ENCODE measurements at regions not wholly inside any gene's neighbourhood (a gene's known extent, or its start where the extent isn't known, plus 50 kb on each side); places are given as distances from the start of the nearest gene placed in this dataset.

DNA sequence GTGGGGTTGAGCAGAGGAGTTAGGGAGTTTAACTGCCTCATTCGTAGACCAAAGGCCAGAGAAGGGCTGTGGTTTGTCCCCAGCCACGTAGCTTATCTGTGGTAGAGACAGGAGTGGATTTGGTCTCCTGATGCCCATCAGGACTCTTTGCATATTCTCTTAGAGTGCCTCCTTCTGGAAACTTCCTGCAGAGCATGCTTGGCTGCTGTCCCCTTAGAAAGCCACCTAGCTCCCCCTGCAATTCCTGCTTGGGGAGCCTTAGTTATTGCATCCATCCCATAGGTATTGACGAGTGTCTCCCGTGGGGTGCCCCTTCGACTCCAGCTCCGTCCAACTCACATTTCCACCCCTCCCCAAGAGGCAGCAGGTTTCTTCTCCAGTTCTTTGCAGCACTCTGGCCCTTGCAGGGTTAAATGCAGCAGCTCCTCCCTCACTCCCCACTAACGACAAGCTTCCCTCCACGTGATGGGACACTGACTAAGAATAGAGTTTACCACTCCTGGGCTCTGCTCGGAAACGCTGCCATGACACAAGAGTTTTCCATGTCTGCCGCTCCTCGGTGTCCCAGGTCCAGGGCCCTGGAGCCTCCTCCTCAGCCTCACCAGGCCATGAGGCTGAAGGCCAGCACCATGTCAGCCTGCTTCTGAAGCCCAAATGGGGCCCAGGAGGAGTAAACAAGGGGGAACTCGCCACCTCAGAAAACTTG is 147.8 kb upstream of the UNC5B start:
- TF ChIP-seq, protein P1, sequence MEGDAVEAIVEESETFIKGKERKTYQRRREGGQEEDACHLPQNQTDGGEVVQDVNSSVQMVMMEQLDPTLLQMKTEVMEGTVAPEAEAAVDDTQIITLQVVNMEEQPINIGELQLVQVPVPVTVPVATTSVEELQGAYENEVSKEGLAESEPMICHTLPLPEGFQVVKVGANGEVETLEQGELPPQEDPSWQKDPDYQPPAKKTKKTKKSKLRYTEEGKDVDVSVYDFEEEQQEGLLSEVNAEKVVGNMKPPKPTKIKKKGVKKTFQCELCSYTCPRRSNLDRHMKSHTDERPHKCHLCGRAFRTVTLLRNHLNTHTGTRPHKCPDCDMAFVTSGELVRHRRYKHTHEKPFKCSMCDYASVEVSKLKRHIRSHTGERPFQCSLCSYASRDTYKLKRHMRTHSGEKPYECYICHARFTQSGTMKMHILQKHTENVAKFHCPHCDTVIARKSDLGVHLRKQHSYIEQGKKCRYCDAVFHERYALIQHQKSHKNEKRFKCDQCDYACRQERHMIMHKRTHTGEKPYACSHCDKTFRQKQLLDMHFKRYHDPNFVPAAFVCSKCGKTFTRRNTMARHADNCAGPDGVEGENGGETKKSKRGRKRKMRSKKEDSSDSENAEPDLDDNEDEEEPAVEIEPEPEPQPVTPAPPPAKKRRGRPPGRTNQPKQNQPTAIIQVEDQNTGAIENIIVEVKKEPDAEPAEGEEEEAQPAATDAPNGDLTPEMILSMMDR (IDR thresholded peaks at IDR 0.05), result peak in 6 of 9 donors; percentile 12 to 50 (median 30)
- 32 to 44% methylated on average over 13 of the region's 13 CpGs for WGBS, 2 donors
- peak overlapping the region; percentile 44 to 92 (median 84) for H3K27ac ChIP-seq
- H3K9me3 ChIP-seq, result no peaks in the 10 kb centered on the region
- ATAC-seq (peak; percentile 68 to 83 (median 76)), DNase-seq (peak in 1 of 2 donors; percentile 67)
- intact Hi-C loops (cut with DNase I), result loop anchor here in 4 of 10 donors (5.0 to 10.0 kb wide), 4 partner anchors 137 to 148 kb away; partner anchors contain the start of gene UNC5B (in 1 of the 4)
- H3K4me1 ChIP-seq, result peaks cover 0 to 60% (median 29%) of the 10 kb centered on the region in 9 donors
- H3K36me3 ChIP-seq, result no peaks in the 10 kb centered on the region
- no peak overlapping the region for H3K4me3 ChIP-seq
- H3K27me3 ChIP-seq, result no peaks in the 10 kb centered on the region

DNA sequence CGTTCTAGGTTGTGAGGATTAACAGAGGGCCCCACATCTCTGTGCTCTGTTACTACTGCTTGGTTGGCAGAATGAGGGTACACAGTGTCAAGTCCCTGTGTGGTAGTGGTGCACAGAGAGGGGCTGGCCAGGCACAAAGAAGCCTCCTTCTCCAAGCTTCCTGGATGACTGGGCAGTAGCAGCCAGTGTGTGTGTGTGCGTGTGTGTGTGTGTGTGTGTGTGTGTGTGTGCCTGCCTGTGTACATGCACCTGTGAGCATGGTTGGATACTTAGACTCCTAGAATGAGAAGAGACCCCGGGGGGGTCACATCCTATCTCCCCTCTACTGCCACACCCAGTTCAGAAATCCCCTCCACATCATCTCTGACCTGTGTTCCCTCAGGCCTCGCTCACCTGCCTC is 146.7 kb upstream of the UNC5B start:
- Histone ChIP-seq H3K27me3 (no peaks in the 10 kb centered on the region), H3K4me3 (no peak overlapping the region), H3K36me3 (no peaks in the 10 kb centered on the region), H3K9me3 (no peaks in the 10 kb centered on the region), H3K4me1 (peaks cover 0 to 67% (median 27%) of the 10 kb centered on the region in 9 donors), H3K27ac (peak overlapping the region in 6 of 10 donors; percentile 76 to 92 (median 84))
- DNase-seq (no peak), ATAC-seq (no peak)
- intact Hi-C loops (cut with DNase I), result loop anchor here in 3 of 10 donors (5.0 to 10.0 kb wide), 3 partner anchors 139 to 147 kb away; partner anchors contain the start of gene UNC5B (in 1 of the 3)
- TF ChIP-seq, protein P1 (IDR thresholded peaks at IDR 0.05), result no peak
- WGBS, 2 donors, result 76 to 77% methylated on average over 3 to 4 of the region's 4 CpGs

DNA sequence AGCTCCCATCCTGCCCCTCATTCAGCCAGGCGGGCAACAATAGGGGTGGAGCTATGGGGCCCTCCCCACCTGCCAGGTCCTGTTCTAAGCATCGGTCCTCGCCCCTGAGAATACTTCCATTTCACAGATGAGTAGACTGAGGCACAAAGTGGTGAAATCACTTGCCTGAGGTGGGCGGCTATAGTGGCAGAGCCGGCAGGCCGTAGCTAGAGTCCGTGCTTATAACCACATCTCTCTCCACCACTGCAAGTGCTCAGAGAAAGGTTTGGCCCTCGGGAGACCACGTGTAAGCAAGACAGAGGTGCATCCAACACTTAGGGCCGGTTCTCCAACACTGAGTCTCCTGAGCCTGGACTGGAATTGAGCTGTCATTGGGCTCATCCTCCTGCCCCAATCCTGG is 145.8 kb upstream of the UNC5B start:
- H3K27ac ChIP-seq, result peak overlapping the region in 9 of 10 donors; percentile 1 to 75 (median 52)
- no peak overlapping the region for H3K4me3 ChIP-seq
- ATAC-seq (no peak), DNase-seq (no peak)
- intact Hi-C loops (cut with DNase I), result loop anchor here in 3 of 10 donors (5.0 to 10.0 kb wide), 3 partner anchors 138 to 146 kb away; partner anchors contain the start of gene UNC5B (in 1 of the 3)
- H3K27me3 ChIP-seq, result no peaks in the 10 kb centered on the region
- H3K4me1 ChIP-seq, result peaks cover 0 to 67% (median 27%) of the 10 kb centered on the region in 9 donors
- H3K36me3 ChIP-seq, result no peaks in the 10 kb centered on the region
- TF ChIP-seq, protein P1 (IDR thresholded peaks at IDR 0.05), result no peak
- 87 to 94% methylated on average over 10 of the region's 10 CpGs for WGBS, 2 donors
- no peaks in the 10 kb centered on the region for H3K9me3 ChIP-seq

DNA sequence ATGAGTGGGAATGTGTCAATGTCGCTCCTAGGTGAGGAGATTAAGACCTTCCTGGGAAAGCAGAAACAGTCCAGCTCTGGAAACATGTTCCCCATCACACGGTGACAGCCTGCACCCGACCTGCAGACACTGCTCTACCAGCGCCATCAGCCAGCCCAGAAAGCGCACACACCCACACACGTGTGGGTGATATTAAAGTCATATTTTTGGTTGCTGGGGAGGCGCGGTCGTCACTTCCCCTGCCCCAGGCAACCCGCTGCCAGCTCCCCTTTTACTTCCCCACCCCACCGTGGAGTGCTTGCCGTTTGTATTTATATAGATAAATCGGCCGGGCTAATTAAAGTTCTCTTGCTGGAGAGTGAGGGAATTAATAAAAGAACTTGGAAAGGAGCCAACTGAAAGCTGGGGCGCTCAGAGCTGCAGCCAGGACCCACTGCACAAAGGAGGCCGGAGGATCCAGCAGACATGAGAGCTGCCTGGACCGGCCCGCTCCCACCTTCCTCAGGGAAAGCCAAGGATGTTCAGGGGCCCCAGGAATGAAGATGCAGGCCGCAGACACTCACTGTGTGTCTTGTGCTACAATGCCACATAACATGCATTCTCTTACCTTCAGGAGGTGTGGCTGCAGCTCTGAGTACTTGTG is 145.2 kb upstream of the UNC5B start:
- Histone ChIP-seq H3K27me3 (no peaks in the 10 kb centered on the region), H3K9me3 (no peaks in the 10 kb centered on the region), H3K4me3 (no peak overlapping the region), H3K27ac (peak overlapping the region in 9 of 10 donors; percentile 1 to 75 (median 52)), H3K36me3 (no peaks in the 10 kb centered on the region), H3K4me1 (peaks cover 0 to 66% (median 26%) of the 10 kb centered on the region in 9 donors)
- no peak for DNase-seq
- intact Hi-C loops (cut with DNase I), result loop anchor here in 3 of 10 donors (5.0 to 10.0 kb wide), 3 partner anchors 138 to 145 kb away; partner anchors contain the start of gene UNC5B (in 1 of the 3)
- 41 to 51% methylated on average over 19 of the region's 19 CpGs for WGBS, 2 donors
- TF ChIP-seq, protein P1 (IDR thresholded peaks at IDR 0.05), result no peak
- ATAC-seq, result peak in 2 of 8 donors; percentile 20 to 25

Measured in heart right ventricle (tissue), 16 donors.